DOHH2 (cell line): ENCODE measurements at regions not wholly inside any gene's neighbourhood (a gene's known extent, or its start where the extent isn't known, plus 50 kb on each side); places are given as distances from the start of the nearest gene placed in this dataset.

Experiments
- H3F3A ChIP-seq: fragments of 200-600 bp; sonication (generic), shearing (Covaris generic); 2 replicates; pipeline ENCODE4 v1.6.0; 2016; ENCODE audit warnings: antibody characterized with exemption, mild to moderate bottlenecking; ENCODE audit not compliant: control insufficient read depth, insufficient read depth
- H3K27ac ChIP-seq: fragments of 200-600 bp; sonication (generic); 2 replicates; pipeline ENCODE4 v1.5.1; 2014; ENCODE audit warnings: low read depth, mild to moderate bottlenecking, low read length, moderate library complexity
- H3K27me3 ChIP-seq: fragments of 200-600 bp; sonication (generic); 2 replicates; pipeline ENCODE4 v1.6.1; 2014; ENCODE audit warnings: mild to moderate bottlenecking, low read length, mixed read lengths; ENCODE audit not compliant: control insufficient read depth
- H3K36me3 ChIP-seq: fragments of 200-600 bp; sonication (generic); 2 replicates; pipeline ENCODE4 v1.6.1; 2014; ENCODE audit warnings: mild to moderate bottlenecking, low read length, moderate library complexity, mixed read lengths; ENCODE audit not compliant: control insufficient read depth
- H3K4me1 ChIP-seq: fragments of 200-600 bp; sonication (generic); 2 replicates; pipeline ENCODE4 v1.6.1; 2014; ENCODE audit warnings: mild to moderate bottlenecking, low read length, mixed read lengths; ENCODE audit not compliant: control insufficient read depth
- H3K4me2 ChIP-seq: fragments of 200-600 bp; sonication (generic); 2 replicates; pipeline ENCODE4 v1.6.0; 2014; ENCODE audit warnings: mild to moderate bottlenecking, low read length, moderate library complexity
- H3K4me3 ChIP-seq: fragments of 200-600 bp; sonication (generic); 2 replicates; pipeline ENCODE4 v1.5.1; 2014; ENCODE audit warnings: mild to moderate bottlenecking, low read length, mixed read lengths
- H3K79me2 ChIP-seq: fragments of 200-600 bp; sonication (generic); 2 replicates; pipeline ENCODE4 v1.6.1; 2014; ENCODE audit warnings: mild to moderate bottlenecking, low read length, mixed read lengths; ENCODE audit not compliant: control insufficient read depth
- H3K9me2 ChIP-seq: fragments of 200-600 bp; sonication (generic); replicated peaks from 2 replicates; pipeline ENCODE4 v1.6.1; 2014; ENCODE audit warnings: mild to moderate bottlenecking, low read length, mixed read lengths; ENCODE audit not compliant: control insufficient read depth
- H3K9me3 ChIP-seq: fragments of 200-600 bp; sonication (generic); 2 replicates; pipeline ENCODE4 v1.6.1; 2014; ENCODE audit warnings: antibody characterized with exemption, low read length, mixed read lengths; ENCODE audit not compliant: control insufficient read depth, insufficient read depth
- H4K20me1 ChIP-seq: fragments of 200-600 bp; sonication (generic); 2 replicates; pipeline ENCODE4 v1.6.0; 2014; ENCODE audit warnings: low read depth, mild to moderate bottlenecking, antibody characterized with exemption, low read length, moderate library complexity; ENCODE audit not compliant: control insufficient read depth, insufficient read depth
- EZH2phosphoT487 ChIP-seq: fragments of 200-600 bp; sonication (generic); IDR thresholded peaks from 2 replicates; pipeline ENCODE4 v1.6.1; 2017; ENCODE audit warnings: borderline replicate concordance, mild to moderate bottlenecking, antibody characterized with exemption, low read length, moderate library complexity, mixed read lengths
- TF ChIP-seq, protein P1 (sequence below): fragments of 200-600 bp; sonication (generic); IDR thresholded peaks from one replicate; pipeline ENCODE4 v1.5.1; 2014; ENCODE audit warnings: antibody characterized with exemption, mild to moderate bottlenecking, low read depth, low read length; ENCODE audit not compliant: poor library complexity, severe bottlenecking

DNA sequence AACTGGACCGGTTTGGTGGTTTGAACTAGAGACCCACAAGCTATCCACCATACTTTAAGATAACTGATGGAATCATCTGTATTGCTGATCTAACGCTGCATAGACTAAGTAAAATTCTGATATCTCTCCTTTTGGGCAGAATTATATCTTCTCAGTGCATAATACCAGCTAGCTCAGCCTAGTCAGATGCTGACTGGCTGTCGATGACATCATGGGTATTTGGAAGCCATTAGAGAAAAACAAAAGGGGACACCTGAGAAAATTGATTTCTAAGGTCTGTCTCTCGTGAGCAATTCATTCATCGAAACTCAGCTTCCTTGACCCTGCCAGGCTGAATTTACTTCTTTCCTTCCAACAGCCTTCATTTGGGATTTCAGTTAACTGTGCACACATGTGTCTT, 263.0 kb upstream of the CCL2 start:
- no peak overlapping the region for H3K4me3 ChIP-seq
- no peaks in the 10 kb centered on the region for H3K27me3 ChIP-seq
- no peak overlapping the region for H3K4me2 ChIP-seq
- no peaks in the 10 kb centered on the region for H4K20me1 ChIP-seq
- no peaks in the 10 kb centered on the region for H3K4me1 ChIP-seq
- no peaks in the 10 kb centered on the region for H3K79me2 ChIP-seq
- H3K27ac ChIP-seq = no peak overlapping the region
- H3K9me3 ChIP-seq = no peaks in the 10 kb centered on the region
- no peaks in the 10 kb centered on the region for H3F3A ChIP-seq
- no peak for TF ChIP-seq EZH2phosphoT487
- TF ChIP-seq, protein P1, sequence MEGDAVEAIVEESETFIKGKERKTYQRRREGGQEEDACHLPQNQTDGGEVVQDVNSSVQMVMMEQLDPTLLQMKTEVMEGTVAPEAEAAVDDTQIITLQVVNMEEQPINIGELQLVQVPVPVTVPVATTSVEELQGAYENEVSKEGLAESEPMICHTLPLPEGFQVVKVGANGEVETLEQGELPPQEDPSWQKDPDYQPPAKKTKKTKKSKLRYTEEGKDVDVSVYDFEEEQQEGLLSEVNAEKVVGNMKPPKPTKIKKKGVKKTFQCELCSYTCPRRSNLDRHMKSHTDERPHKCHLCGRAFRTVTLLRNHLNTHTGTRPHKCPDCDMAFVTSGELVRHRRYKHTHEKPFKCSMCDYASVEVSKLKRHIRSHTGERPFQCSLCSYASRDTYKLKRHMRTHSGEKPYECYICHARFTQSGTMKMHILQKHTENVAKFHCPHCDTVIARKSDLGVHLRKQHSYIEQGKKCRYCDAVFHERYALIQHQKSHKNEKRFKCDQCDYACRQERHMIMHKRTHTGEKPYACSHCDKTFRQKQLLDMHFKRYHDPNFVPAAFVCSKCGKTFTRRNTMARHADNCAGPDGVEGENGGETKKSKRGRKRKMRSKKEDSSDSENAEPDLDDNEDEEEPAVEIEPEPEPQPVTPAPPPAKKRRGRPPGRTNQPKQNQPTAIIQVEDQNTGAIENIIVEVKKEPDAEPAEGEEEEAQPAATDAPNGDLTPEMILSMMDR = no peak
- H3K9me2 ChIP-seq = no peaks in the 10 kb centered on the region
- H3K36me3 ChIP-seq = no peaks in the 10 kb centered on the region

DNA sequence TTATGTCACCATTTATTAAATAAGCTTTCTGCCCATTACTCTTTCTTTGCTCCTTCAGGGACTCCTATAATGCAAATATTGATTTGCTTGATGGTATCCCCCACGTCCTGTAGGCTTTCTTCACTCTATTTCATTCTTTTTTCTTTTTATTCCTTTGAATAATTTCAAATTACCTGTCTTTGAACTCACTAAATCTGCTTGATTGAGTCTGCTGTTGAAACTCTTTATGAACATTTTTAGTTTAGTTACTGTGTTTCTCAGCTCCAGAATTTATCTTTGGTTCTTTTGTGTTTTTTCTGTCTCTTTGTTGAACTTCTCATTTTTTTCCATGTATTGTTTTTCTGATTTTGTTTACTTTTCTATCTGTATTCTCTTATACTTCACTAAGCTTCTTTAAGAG, 254.4 kb upstream of the CCL2 start:
- Histone ChIP-seq H3K9me3 (peaks cover 4% of the 10 kb centered on the region; the same call in 1 of the 2 replicates), H4K20me1 (no peaks in the 10 kb centered on the region), H3F3A (no peaks in the 10 kb centered on the region), H3K36me3 (no peaks in the 10 kb centered on the region), H3K27ac (no peak overlapping the region), H3K4me3 (no peak overlapping the region), H3K9me2 (no peaks in the 10 kb centered on the region), H3K4me2 (no peak overlapping the region), H3K79me2 (no peaks in the 10 kb centered on the region), H3K4me1 (no peaks in the 10 kb centered on the region), H3K27me3 (no peaks in the 10 kb centered on the region)
- TF ChIP-seq, protein P1 = no peak
- TF ChIP-seq EZH2phosphoT487 = no peak

DNA sequence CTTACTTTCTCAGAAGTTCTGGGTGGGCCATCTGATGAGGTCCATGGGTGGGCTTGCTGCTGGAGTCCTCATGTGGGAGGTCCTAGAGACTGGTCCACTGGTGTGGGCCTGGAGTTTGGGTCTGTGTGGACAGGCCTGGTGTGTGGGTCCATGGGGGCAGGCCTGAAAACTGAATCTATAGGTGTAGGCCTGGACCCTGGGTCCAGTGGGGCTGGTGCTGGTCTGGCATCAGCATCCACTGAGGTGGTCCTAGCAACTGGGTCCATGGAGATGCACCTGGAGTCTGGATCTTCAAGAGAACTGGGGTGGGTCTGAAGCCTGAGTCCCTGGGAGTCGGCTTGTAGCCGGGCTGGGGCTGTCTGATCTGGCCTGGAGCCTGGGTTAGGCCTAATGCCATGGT, 253.8 kb upstream of the CCL2 start:
- TF ChIP-seq EZH2phosphoT487 = no peak
- TF ChIP-seq, protein P1 = no peak
- Histone ChIP-seq H3K27me3 (no peaks in the 10 kb centered on the region), H3K36me3 (no peaks in the 10 kb centered on the region), H4K20me1 (no peaks in the 10 kb centered on the region), H3K4me3 (no peak overlapping the region), H3K27ac (no peak overlapping the region), H3K9me2 (no peaks in the 10 kb centered on the region), H3K4me2 (no peak overlapping the region), H3K4me1 (no peaks in the 10 kb centered on the region), H3F3A (no peaks in the 10 kb centered on the region), H3K79me2 (no peaks in the 10 kb centered on the region), H3K9me3 (peaks cover 4% of the 10 kb centered on the region; the same call in 1 of the 2 replicates)
